GM12873 (cell line): ENCODE measurements at regions not wholly inside any gene's neighbourhood (a gene's known extent, or its start where the extent isn't known, plus 50 kb on each side); places are given as distances from the start of the nearest gene placed in this dataset.

Source experiments
- TF ChIP-seq, protein P1 (sequence below): IDR thresholded peaks from 2 replicates; pipeline ENCODE4 v1.5.1; 2012; ENCODE audit warnings: low read depth, mild to moderate bottlenecking, moderate library complexity, low read length, control low read depth; ENCODE audit not compliant: insufficient read depth; ENCODE audit errors: missing control alignments

DNA sequence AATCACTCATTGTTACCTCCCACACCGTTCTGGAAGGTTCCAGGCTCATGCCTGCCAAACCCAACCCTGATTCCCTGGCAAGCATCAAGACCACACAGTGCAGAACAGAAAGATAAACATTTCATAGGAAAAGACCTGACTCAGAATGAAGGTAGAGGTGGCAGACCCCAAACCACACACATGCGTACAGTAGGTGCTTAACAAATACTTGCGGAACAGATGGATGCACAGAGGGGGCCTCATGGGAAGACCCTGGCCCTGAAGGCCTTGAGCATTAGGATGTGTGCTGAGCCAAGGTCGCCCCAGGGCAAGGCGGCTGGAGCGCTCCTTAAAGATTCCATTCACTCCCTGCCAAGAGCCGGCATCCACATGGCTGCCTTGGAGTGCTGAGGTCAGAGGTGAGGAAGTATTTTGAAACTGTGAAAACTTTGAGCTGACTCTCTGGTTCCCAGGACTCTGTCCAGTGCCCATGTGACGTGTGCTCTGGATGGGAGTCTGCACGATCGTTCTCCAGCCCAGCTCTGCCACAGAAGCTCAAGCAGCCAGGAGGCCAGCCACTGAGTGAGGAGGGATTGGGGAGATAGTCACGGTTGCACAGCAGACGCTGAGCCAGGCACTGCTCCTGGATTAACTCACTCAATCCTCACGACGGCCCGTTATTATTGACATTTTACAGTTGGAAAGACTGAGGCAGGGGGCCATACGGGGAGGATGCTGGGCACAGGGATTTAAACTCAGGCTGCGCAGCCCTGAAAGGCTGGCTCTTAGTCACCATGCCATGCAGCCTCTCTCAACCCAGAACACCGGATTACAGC is 65.5 kb upstream of the AFDN start:
- TF ChIP-seq, protein P1, sequence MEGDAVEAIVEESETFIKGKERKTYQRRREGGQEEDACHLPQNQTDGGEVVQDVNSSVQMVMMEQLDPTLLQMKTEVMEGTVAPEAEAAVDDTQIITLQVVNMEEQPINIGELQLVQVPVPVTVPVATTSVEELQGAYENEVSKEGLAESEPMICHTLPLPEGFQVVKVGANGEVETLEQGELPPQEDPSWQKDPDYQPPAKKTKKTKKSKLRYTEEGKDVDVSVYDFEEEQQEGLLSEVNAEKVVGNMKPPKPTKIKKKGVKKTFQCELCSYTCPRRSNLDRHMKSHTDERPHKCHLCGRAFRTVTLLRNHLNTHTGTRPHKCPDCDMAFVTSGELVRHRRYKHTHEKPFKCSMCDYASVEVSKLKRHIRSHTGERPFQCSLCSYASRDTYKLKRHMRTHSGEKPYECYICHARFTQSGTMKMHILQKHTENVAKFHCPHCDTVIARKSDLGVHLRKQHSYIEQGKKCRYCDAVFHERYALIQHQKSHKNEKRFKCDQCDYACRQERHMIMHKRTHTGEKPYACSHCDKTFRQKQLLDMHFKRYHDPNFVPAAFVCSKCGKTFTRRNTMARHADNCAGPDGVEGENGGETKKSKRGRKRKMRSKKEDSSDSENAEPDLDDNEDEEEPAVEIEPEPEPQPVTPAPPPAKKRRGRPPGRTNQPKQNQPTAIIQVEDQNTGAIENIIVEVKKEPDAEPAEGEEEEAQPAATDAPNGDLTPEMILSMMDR: no peak

DNA sequence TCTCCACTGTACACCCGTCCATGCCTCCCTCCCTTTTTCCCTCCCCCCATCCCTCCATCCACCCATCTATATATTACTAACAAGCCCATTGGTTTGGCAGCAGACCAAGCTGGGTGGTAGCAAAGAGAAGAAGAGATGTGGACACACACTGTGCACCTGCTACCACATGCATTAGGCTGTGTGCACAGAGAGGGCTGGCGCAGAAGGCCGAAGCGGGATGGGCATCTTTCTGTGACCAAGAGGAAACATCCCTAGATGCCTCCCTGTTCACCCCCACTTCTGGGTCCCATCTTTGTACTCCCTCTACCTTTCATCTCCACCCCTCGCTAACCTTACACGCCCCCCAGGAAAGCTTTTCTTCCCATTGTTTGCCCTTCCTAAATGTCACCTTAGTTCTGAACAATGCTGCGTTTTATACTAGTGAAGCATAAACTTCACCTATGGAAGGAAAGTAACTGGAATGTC is 64.9 kb upstream of the AFDN start:
- TF ChIP-seq, protein P1: no peak

DNA sequence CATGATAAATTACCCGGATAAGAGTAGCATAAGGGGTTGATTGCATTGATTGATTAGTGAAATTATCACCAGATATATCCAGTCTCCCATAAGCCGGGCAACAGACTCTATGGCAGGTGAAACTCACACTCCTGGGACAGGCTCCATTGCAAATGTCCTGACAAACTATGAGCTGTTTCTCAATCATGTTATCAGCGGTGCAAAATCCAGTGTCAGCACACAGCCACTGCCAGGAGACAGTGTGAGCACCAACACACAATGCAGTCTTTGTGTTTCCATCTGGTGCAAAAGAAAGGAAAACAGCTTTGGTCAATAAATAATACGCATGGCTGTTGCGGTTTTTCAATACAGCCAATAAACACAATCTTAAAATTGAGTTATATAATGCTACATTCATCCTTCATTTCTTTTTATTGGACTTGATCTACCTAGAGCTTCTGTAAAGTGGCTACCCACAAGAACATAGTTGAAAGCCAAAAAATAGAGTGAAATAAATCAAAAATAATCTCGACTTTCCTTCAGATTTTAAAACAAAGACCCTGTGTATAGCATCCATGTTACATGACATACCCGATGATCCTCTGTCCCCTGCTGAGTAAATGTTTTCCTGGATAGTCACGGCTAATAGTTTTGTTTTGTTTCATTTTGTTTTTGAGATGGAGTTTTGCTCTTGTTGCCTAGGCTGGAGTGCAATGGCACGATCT is 64.3 kb upstream of the AFDN start:
- TF ChIP-seq, protein P1: no peak

DNA sequence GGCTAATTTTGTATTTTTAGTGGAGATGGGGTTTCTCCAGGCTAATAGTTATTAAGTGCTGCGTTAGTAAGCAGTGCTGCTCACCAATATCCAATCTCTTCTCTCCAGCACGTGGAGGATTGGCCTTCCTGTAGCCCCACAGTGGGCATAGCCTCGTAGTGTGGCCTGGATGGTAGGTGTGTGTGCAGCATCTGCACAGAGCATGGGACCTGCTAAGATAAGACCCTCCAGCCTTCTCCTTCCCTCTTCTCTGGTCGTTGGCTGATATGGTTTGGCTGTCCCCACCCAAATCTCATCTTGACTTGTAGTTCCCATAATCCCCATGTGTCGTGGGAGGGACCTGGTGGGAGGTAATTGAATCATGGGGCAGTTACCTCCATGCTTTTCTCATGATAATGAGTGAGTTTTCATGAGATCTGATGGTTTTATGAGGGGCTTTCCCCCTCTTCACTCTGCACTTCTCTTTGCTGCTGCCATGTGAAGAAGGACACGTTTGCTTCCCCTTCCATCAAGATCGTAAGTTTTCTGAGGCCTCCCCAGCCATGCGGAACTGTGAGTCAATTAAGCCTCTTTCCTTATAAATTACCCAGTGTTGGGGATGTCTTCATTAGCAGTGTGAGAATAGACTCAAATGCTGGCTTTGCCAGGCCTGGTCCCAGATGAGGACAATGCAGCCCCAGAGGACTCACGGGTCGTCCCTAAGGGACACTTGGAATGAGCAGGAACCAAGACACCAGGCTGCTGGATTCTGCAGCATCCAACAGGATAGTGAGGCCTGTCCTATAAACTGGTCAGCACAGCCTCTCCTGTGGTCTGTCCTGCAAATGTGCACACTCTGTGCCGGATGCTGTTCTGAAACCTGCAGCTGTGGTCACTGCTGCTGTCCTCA is 63.4 kb upstream of the AFDN start:
- TF ChIP-seq, protein P1: no peak

DNA sequence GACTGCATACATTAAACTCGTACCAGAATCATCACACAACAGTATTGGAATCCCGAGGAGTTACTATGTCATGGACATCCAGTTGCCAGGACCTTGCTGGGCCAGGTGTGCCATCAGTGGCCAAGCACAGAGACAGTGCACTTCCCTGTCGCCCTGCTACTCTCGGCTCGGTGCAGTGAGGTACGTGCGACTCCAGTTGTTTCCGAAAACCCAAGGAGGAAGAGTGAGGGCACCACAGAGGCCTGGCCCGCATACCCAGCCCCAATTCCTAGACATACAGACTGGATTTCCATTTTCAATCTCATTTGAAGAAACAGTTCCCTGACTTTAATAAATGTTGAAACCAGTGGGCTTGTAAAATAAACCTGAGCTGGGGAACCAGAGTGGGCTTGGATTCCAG is 62.5 kb upstream of the AFDN start:
- TF ChIP-seq, protein P1: no peak

DNA sequence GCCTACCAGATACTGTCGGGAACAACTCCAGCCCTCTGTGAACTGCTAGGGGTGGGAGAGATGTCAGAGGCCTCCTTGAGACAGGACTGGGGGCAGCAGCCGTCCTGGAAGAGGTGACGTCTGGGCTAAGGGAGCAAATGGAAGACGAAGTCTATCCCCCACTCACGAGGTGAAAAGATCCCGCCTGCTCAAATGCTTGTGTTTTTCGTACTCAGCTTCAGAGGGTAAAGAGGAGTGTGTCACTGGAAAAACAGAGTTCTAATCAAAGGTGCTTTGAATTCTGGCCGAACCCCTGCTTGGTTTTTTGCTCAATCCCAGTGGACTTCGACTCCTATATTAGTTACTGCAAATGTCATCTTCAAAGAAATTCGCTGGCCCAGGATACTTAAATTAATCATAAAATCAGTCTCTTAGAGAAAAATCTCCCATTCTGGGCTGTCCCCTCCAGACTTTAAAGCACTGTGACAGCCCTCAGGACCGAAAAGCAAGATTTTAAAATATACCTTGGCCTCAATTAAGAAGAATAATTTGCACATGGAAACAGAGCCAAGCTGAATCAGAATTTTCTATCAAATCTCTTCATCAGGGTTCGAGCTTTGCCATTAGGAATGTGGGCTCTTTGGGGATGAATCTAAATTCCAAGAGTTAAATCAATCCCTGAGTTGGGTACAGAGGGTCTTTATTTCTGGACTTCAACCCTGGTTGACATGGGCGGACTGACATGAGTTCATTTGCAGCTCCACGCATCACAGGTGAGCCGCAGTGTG is 61.8 kb upstream of the AFDN start:
- TF ChIP-seq, protein P1: no peak
